K562 (cell line): ENCODE measurements at regions not wholly inside any gene's neighbourhood (a gene's known extent, or its start where the extent isn't known, plus 50 kb on each side); places are given as distances from the start of the nearest gene placed in this dataset.

Source experiments
- ATAC-seq: fragments of 200-7000 bp; cut with Tn5 transposase; 3 replicates; pipeline ENCODE4 v1.9.1; 2020; ENCODE audit warnings: moderate library complexity
- BruUV-seq: library from RNA; stranded (reverse); fragments of 400-500 nt; replicated peaks from 2 replicates; lab custom pipeline; 2021; lab: Mats Ljungman, UMichigan
- CTCF ChIA-PET: fragments of 300-600 bp; formaldehyde crosslinking; extraction: SDS; loops from one replicate; lab custom pipeline; 2021; ENCODE audit warnings: low intra/inter-chr PET ratio; lab: Yijun Ruan, JAX
- POLR2A ChIA-PET: fragments of 300-600, 350-650 bp; sonication (Branson Sonifier 250); formaldehyde crosslinking; extraction: SDS; loops from one replicate; lab custom pipeline; 2021; ENCODE audit warnings: antibody characterized with exemption, inconsistent platforms; lab: Yijun Ruan, JAX
- DNase-seq, 4 experiments: peaks; one replicate each; pipeline versions ENCODE4 v3.0.0 to v3.0.0-alpha.2; 2011 to 2018; ENCODE audit warnings: low spot score in 3 of 4, mixed read lengths in 3 of 4; ENCODE audit errors: extremely low read depth in 1 of 4
- FAIRE-seq: peaks from 2 replicates; lab custom pipeline; 2011; peaks lifted over from hg19 to GRCh38; lab: Jason Lieb, UNC
- H2AFZ ChIP-seq: 2 replicates; pipeline ENCODE4 v1.6.0; 2011; ENCODE audit warnings: low read depth, low read length, control low read depth, inconsistent platforms
- H3K27ac ChIP-seq: fragments of 200-600 bp; 3 replicates; pipeline ENCODE4 v1.8.0; 2011; ENCODE audit warnings: low read depth, mild to moderate bottlenecking, control low read depth, inconsistent platforms, low read length, moderate library complexity, mixed read lengths; ENCODE audit errors: extremely low read depth
- H3K27me3 ChIP-seq, 2 experiments: fragments of 300-600 bp in 1 of 2; 2 replicates in 1 of 2; 3 replicates in 1 of 2; pipeline versions ENCODE4 v1.6.0 to v1.8.0; 2011; ENCODE audit warnings: inconsistent platforms in 2 of 2, low read length in 2 of 2, mild to moderate bottlenecking in 1 of 2, mixed read lengths in 1 of 2, moderate library complexity in 1 of 2; ENCODE audit not compliant: control insufficient read depth in 2 of 2, insufficient read depth in 2 of 2
- H3K36me3 ChIP-seq: fragments of 300-600 bp; 3 replicates; pipeline ENCODE4 v1.8.0; 2011; ENCODE audit warnings: mild to moderate bottlenecking, low read length, inconsistent platforms; ENCODE audit not compliant: control insufficient read depth, insufficient read depth
- H3K4me1 ChIP-seq, 2 experiments: fragments of 200-600 bp in 1 of 2; replicated peaks in 1 of 2; 2 replicates in 1 of 2; 3 replicates in 1 of 2; pipeline versions ENCODE4 v1.5.1 to v1.8.0; 2011; ENCODE audit warnings: inconsistent platforms in 2 of 2, low read length in 2 of 2, mild to moderate bottlenecking in 1 of 2, mixed read lengths in 1 of 2, moderate library complexity in 1 of 2; ENCODE audit not compliant: control insufficient read depth in 2 of 2, insufficient read depth in 2 of 2
- H3K4me2 ChIP-seq: 2 replicates; pipeline ENCODE4 v1.6.1; 2011; ENCODE audit warnings: low read length, control low read depth, inconsistent platforms, mixed read lengths; ENCODE audit not compliant: insufficient read depth
- H3K4me3 ChIP-seq: fragments of 200-600 bp; sonication (generic), shearing (Covaris generic); 2 replicates; pipeline ENCODE4 v1.5.1; 2016; ENCODE audit warnings: control low read depth, inconsistent platforms
- H3K79me2 ChIP-seq: fragments of 200-600 bp; 3 replicates; pipeline ENCODE4 v1.8.0; 2011; ENCODE audit warnings: low read length, inconsistent platforms; ENCODE audit not compliant: control insufficient read depth, insufficient read depth
- H3K9ac ChIP-seq, 2 experiments: 2 replicates each; pipeline versions ENCODE4 v1.6.0 to v1.6.1; 2011; ENCODE audit warnings: low read depth in 2 of 2, low read length in 2 of 2, control low read depth in 1 of 2, inconsistent platforms in 1 of 2, mild to moderate bottlenecking in 1 of 2, mixed read lengths in 1 of 2; ENCODE audit not compliant: insufficient read depth in 1 of 2
- H3K9me1 ChIP-seq: one replicate; pipeline ENCODE4 v1.6.0; 2011; ENCODE audit warnings: inconsistent platforms, mild to moderate bottlenecking, low read length, moderate library complexity; ENCODE audit not compliant: control insufficient read depth, insufficient read depth
- H3K9me3 ChIP-seq: replicated peaks from 2 replicates; pipeline ENCODE4 v1.5.1; 2011; ENCODE audit warnings: low read depth, low read length, inconsistent platforms; ENCODE audit not compliant: control insufficient read depth, insufficient read depth
- H4K20me1 ChIP-seq: replicated peaks from 2 replicates; pipeline ENCODE4 v1.6.1; 2011; ENCODE audit warnings: low read length, inconsistent platforms, mixed read lengths; ENCODE audit not compliant: control insufficient read depth, insufficient read depth
- CEBPB ChIP-seq: fragments of 450-650 bp; IDR thresholded peaks from 2 replicates; pipeline ENCODE4 v1.6.1; 2016; ENCODE audit warnings: missing genetic modification characterization, missing compliant biosample characterization
- EP300 ChIP-seq: IDR thresholded peaks from 2 replicates; pipeline ENCODE4 v1.6.1; 2012; ENCODE audit warnings: low read length, improper control_type of control experiment
- FOXP1 ChIP-seq: sonication (generic); formaldehyde crosslinking; IDR thresholded peaks from 2 replicates; pipeline ENCODE4 v1.8.0; 2022; ENCODE audit warnings: mild to moderate bottlenecking, missing genetic modification reagents
- MAFK ChIP-seq: IDR thresholded peaks from 2 replicates; pipeline ENCODE4 v1.6.1; 2011; ENCODE audit warnings: low read length, improper control_type of control experiment
- MXI1 ChIP-seq: IDR thresholded peaks from 2 replicates; pipeline ENCODE4 v1.6.1; 2011; ENCODE audit warnings: low read depth, mild to moderate bottlenecking, improper control_type of control experiment, low read length
- POU5F1 ChIP-seq: fragments of 150-350 bp; IDR thresholded peaks from 2 replicates; pipeline ENCODE4 v1.6.1; 2014; ENCODE audit warnings: borderline replicate concordance, low read length, low read depth, mild to moderate bottlenecking; ENCODE audit not compliant: partially characterized antibody
- RNF2 ChIP-seq: sonication (generic); IDR thresholded peaks from 2 replicates; pipeline ENCODE4 v1.6.1; 2016
- SIRT6 ChIP-seq: IDR thresholded peaks from one replicate; pipeline ENCODE4 v1.6.1; 2012; ENCODE audit warnings: low read depth, mild to moderate bottlenecking, control low read depth, inconsistent platforms, low read length, moderate library complexity
- TARDBP ChIP-seq: fragments of 450-650 bp; IDR thresholded peaks from 2 replicates; pipeline ENCODE4 v1.6.1; 2016
- WHSC1 ChIP-seq: IDR thresholded peaks from one replicate; pipeline ENCODE4 v1.6.1; 2012; ENCODE audit warnings: low read length, control low read depth, inconsistent platforms
- ZKSCAN8 ChIP-seq: fragments of 200-800 bp; sonication (Bioruptor generic); IDR thresholded peaks from 2 replicates; pipeline ENCODE4 v1.6.1; 2016; ENCODE audit warnings: missing genetic modification characterization, missing compliant biosample characterization
- in situ Hi-C: fragments of 300-500 bp; cut with MboI; formaldehyde crosslinking; loops from 4 replicates; pipeline ENCODE4 v1.15.0; 2018; ENCODE audit warnings: inconsistent platforms, mixed read lengths
- intact Hi-C: fragments of 100-400 bp; cut with micrococcal nuclease; formaldehyde crosslinking; loops from 2 replicates; pipeline ENCODE4 v1.14.2; 2022
- TF ChIP-seq, protein P1 (sequence below): sonication (generic); formaldehyde crosslinking; IDR thresholded peaks from 2 replicates; pipeline ENCODE4 v1.8.0; 2022; ENCODE audit warnings: mild to moderate bottlenecking, missing genetic modification reagents
- TF ChIP-seq, protein P2 (sequence below): fragments of 200-400 bp; formaldehyde crosslinking; IDR thresholded peaks from 2 replicates; pipeline ENCODE4 v1.6.1; 2017; ENCODE audit warnings: mild to moderate bottlenecking, low read depth, low read length, moderate library complexity
- TF ChIP-seq, protein P3 (sequence below): sonication (generic); formaldehyde crosslinking; IDR thresholded peaks from 2 replicates; pipeline ENCODE4 v1.8.0; 2022; ENCODE audit warnings: mild to moderate bottlenecking, low read depth, missing genetic modification reagents
- TF ChIP-seq, protein P4 (sequence below), 2 experiments: fragments of 450-650 bp in 1 of 2; sonication (generic) in 1 of 2; formaldehyde crosslinking; conservative IDR thresholded peaks; 2 replicates each; pipeline versions ENCODE4 v1.4.0 to v1.8.1; 2020 to 2022; ENCODE audit warnings: mild to moderate bottlenecking in 1 of 2, missing genetic modification reagents in 1 of 2
- TF ChIP-seq, protein P5 (sequence below), 2 experiments: IDR thresholded peaks in 1 of 2; conservative IDR thresholded peaks in 1 of 2; 2 replicates each; pipeline ENCODE4 v1.6.1; 2016; ENCODE audit warnings: low read depth in 2 of 2, mild to moderate bottlenecking in 1 of 2, missing compliant biosample characterization in 1 of 2, missing genetic modification characterization in 1 of 2, moderate library complexity in 1 of 2

DNA sequence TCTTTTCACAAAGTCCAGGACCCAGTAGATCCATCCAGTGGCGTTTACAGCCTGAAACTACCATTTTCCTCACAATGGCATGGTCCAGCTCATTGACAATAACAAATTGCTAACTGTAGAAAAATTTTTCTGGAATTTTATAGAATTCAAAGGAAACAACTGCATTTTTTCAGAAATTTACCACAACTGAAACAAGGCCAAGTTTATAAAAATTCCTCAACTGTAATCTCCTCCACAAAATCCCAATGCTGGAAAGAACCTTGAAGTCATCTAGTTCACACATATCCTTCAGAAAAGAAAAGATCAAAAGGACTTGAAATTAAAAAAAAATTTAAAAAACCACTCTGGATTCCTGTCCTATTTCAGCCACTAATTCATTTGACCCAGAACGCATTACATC, 226.0 kb upstream of the CTAGE1 start (continued):
- TF ChIP-seq, protein P1, sequence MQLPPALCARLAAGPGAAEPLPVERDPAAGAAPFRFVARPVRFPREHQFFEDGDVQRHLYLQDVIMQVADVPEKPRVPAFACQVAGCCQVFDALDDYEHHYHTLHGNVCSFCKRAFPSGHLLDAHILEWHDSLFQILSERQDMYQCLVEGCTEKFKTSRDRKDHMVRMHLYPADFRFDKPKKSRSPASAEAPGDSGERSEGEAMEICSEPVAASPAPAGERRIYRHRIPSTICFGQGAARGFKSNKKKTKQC = no peak
- TF ChIP-seq TARDBP (no peak), EP300 (no peak), MAFK (no peak), RNF2 (no peak), FOXP1 (no peak), SIRT6 (no peak)
- TF ChIP-seq, protein P2, sequence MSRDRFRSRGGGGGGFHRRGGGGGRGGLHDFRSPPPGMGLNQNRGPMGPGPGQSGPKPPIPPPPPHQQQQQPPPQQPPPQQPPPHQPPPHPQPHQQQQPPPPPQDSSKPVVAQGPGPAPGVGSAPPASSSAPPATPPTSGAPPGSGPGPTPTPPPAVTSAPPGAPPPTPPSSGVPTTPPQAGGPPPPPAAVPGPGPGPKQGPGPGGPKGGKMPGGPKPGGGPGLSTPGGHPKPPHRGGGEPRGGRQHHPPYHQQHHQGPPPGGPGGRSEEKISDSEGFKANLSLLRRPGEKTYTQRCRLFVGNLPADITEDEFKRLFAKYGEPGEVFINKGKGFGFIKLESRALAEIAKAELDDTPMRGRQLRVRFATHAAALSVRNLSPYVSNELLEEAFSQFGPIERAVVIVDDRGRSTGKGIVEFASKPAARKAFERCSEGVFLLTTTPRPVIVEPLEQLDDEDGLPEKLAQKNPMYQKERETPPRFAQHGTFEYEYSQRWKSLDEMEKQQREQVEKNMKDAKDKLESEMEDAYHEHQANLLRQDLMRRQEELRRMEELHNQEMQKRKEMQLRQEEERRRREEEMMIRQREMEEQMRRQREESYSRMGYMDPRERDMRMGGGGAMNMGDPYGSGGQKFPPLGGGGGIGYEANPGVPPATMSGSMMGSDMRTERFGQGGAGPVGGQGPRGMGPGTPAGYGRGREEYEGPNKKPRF = no peak
- TF ChIP-seq, protein P3, sequence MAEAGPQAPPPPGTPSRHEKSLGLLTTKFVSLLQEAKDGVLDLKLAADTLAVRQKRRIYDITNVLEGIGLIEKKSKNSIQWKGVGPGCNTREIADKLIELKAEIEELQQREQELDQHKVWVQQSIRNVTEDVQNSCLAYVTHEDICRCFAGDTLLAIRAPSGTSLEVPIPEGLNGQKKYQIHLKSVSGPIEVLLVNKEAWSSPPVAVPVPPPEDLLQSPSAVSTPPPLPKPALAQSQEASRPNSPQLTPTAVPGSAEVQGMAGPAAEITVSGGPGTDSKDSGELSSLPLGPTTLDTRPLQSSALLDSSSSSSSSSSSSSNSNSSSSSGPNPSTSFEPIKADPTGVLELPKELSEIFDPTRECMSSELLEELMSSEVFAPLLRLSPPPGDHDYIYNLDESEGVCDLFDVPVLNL = no peak

DNA sequence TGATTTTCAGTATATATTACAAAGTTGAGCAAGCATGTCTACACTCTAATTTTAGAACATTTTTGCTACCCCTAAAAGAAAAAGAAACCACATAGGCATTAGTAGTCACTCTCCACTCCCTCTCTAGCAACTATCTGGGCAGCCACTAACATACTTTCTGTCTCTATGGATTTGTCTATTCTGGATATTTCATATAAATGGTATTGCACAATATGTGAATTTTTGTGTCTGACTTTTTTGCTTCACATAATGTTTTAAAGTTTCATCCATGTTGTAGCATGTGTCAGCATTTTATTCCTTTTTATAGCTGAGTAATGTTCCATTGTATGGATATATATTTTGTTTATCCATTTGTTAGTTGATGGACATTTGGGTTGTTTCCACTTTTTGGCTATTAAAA, 232.5 kb upstream of the CTAGE1 start:
- ChIA-PET CTCF (no interaction called here), POLR2A (interaction anchor here (1.2 kb wide), 1 partner anchor 42 kb away, joined by 3 read pairs; no protein-coding TSS in a partner anchor)
- BruUV-seq = no TSS peak
- Histone ChIP-seq H2AFZ (no peak overlapping the region), H3K36me3 (no peaks in the 10 kb centered on the region), H3K27ac (no peak overlapping the region), H3K9me1 (no peaks in the 10 kb centered on the region), H3K4me1 (no peaks in the 10 kb centered on the region), H3K9me3 (no peaks in the 10 kb centered on the region), H3K4me3 (no peak overlapping the region), H3K9ac (no peak overlapping the region), H3K4me2 (no peak overlapping the region), H4K20me1 (no peaks in the 10 kb centered on the region), H3K79me2 (no peaks in the 10 kb centered on the region), H3K27me3 (no peaks in the 10 kb centered on the region)
- no peak for ATAC-seq
- no peak for FAIRE-seq
- in situ Hi-C loops (no loop called here), intact Hi-C loops (no loop called here)
- no peak for DNase-seq
- TF ChIP-seq, protein P4, sequence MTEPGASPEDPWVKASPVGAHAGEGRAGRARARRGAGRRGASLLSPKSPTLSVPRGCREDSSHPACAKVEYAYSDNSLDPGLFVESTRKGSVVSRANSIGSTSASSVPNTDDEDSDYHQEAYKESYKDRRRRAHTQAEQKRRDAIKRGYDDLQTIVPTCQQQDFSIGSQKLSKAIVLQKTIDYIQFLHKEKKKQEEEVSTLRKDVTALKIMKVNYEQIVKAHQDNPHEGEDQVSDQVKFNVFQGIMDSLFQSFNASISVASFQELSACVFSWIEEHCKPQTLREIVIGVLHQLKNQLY (CRISPR knock-in tag; conservative IDR thresholded peaks at IDR 0.05) = no peak
- TF ChIP-seq ZKSCAN8 (CRISPR knock-in tag) (no peak), POU5F1 (no peak), CEBPB (tag) (peak; percentile 93), MXI1 (no peak), WHSC1 (no peak)
- TF ChIP-seq, protein P5, sequence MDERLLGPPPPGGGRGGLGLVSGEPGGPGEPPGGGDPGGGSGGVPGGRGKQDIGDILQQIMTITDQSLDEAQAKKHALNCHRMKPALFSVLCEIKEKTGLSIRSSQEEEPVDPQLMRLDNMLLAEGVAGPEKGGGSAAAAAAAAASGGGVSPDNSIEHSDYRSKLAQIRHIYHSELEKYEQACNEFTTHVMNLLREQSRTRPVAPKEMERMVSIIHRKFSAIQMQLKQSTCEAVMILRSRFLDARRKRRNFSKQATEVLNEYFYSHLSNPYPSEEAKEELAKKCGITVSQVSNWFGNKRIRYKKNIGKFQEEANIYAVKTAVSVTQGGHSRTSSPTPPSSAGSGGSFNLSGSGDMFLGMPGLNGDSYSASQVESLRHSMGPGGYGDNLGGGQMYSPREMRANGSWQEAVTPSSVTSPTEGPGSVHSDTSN (CRISPR knock-in tag; IDR thresholded peaks at IDR 0.05; ENCODE audit: low read depth) = no peak
- TF ChIP-seq, protein P5 (tag; conservative IDR thresholded peaks at IDR 0.05; ENCODE audit: low read depth) = no peak
